ENCODE measurements at regions not wholly inside any gene's neighbourhood (a gene's known extent, or its start where the extent isn't known, plus 50 kb on each side); places are given as distances from the start of the nearest gene placed in this dataset.

DNA sequence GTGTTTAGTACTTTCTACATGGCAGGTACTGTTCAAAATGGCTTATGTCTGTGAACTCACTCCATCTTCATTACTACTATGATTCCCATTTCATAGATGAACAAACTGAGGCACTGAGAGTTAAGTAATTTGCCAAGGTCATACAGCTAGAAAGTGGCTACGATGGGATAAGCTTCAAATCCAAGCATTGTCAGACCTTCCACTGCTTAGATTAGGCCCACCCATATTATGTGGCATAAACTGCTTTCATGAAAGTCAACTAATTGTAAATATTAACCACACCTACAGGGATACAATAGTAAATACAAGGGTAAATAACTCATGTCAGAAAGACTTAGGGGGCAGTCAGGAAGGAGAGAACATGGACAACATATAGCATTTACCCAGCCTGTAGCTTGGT is 68.8 kb downstream of the SLITRK2 start:
- Histone ChIP-seq H3K4me1 (ENCODE audit: insufficient read depth, low read length) (no peaks in the 10 kb centered on the region), H2BK15ac (ENCODE audit: low read depth, low read length) (no peak overlapping the region), H2BK20ac (ENCODE audit: low read depth, low read length, poor library complexity, severe bottlenecking) (no peak overlapping the region), H3T11ph (ENCODE audit: low read length) (no peak overlapping the region), H3K14ac (ENCODE audit: insufficient read depth, low read length) (no peak overlapping the region), H3K79me1 (ENCODE audit: insufficient read depth, low read depth, low read length, poor library complexity, severe bottlenecking) (no peaks in the 10 kb centered on the region), H3K18ac (ENCODE audit: insufficient read length, low read depth, low read length) (no peak overlapping the region), H2AK5ac (ENCODE audit: insufficient read length, low read length) (no peak overlapping the region), H4K91ac (ENCODE audit: insufficient read length, low read depth, low read length) (no peak overlapping the region), H4K20me1 (ENCODE audit: control insufficient read depth, insufficient read depth, insufficient read length) (no peaks in the 10 kb centered on the region), H3K9me3 (ENCODE audit: control insufficient read depth, low read depth, low read length) (peaks cover 14% of the 10 kb centered on the region), H3K27me3 (ENCODE audit: insufficient read depth, low read length) (no peaks in the 10 kb centered on the region), H2BK5ac (ENCODE audit: insufficient read length, low read length) (no peak overlapping the region), H4K5ac (ENCODE audit: insufficient read length, low read depth, low read length) (no peak overlapping the region), H3K27ac (ENCODE audit: insufficient read length, low read depth, low read length) (no peak overlapping the region), H3K23ac (ENCODE audit: insufficient read length, low read depth, low read length) (no peak overlapping the region), H2BK120ac (ENCODE audit: low read depth, low read length, poor library complexity, severe bottlenecking) (no peak overlapping the region), H3K56ac (ENCODE audit: insufficient read length, low read depth, low read length) (no peak overlapping the region), H3K23me2 (ENCODE audit: insufficient read length, low read depth, low read length, poor library complexity, severe bottlenecking) (no peaks in the 10 kb centered on the region), H3K9ac (ENCODE audit: extremely low read depth, insufficient read length, low read length) (no peak overlapping the region), H4K8ac (replicated peaks; ENCODE audit: insufficient read length, low read depth, low read length) (no peak overlapping the region), H3K4ac (ENCODE audit: low read depth, low read length) (no peak overlapping the region), H2AFZ (ENCODE audit: low read length) (no peak overlapping the region), H2BK12ac (ENCODE audit: insufficient read length, low read depth, low read length) (no peak overlapping the region), H3K79me2 (ENCODE audit: insufficient read depth, low read length) (no peaks in the 10 kb centered on the region), H3K4me2 (ENCODE audit: insufficient read depth, insufficient read length, low read length) (no peak overlapping the region)
- Mint-ChIP-seq H3K4me3 (no peak overlapping the region), H3K4me1 (peaks cover 3% of the 10 kb centered on the region in 2 experiments), H3K27ac (no peak overlapping the region), H3K36me3 (ENCODE audit: insufficient read depth in 1 of 3, low read depth in 3 of 3) (0 out of 7 replicates have a peak, but pooled peaks cover 0 to 2% (median 0%) of the 10 kb centered on the region in 3 experiments), H3K9me3 (peaks cover 48 to 64% of the 10 kb centered on the region in 2 experiments), H3K27me3 (ENCODE audit: low read depth) (no peaks in the 10 kb centered on the region; the same call in 1 of the 2 replicates)
- TF ChIP-seq, protein P1, sequence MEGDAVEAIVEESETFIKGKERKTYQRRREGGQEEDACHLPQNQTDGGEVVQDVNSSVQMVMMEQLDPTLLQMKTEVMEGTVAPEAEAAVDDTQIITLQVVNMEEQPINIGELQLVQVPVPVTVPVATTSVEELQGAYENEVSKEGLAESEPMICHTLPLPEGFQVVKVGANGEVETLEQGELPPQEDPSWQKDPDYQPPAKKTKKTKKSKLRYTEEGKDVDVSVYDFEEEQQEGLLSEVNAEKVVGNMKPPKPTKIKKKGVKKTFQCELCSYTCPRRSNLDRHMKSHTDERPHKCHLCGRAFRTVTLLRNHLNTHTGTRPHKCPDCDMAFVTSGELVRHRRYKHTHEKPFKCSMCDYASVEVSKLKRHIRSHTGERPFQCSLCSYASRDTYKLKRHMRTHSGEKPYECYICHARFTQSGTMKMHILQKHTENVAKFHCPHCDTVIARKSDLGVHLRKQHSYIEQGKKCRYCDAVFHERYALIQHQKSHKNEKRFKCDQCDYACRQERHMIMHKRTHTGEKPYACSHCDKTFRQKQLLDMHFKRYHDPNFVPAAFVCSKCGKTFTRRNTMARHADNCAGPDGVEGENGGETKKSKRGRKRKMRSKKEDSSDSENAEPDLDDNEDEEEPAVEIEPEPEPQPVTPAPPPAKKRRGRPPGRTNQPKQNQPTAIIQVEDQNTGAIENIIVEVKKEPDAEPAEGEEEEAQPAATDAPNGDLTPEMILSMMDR (conservative IDR thresholded peaks at IDR 0.05): no peak
- no CpG with 5 or more reads among the region's 1 CpG for WGBS (ENCODE audit: extremely low coverage, insufficient read length, low lambda C conversion rate)
- no peak for DNase-seq

All from H9 (cell line).